MCF 10A (cell line): ENCODE measurements at regions not wholly inside any gene's neighbourhood (a gene's known extent, or its start where the extent isn't known, plus 50 kb on each side); places are given as distances from the start of the nearest gene placed in this dataset.

ENCODE experiments used
- BruUV-seq: library from RNA; stranded (reverse); fragments of 400-500 nt; replicated peaks from 2 replicates; lab custom pipeline; 2021; lab: Mats Ljungman, UMichigan
- CTCF ChIA-PET: fragments of 300-600 bp; sonication (Branson Sonifier 250); formaldehyde crosslinking; extraction: SDS; loops from one replicate; lab custom pipeline; 2021; ENCODE audit warnings: antibody characterized with exemption, inconsistent platforms; lab: Yijun Ruan, JAX
- POLR2A ChIA-PET: fragments of 300-600, 350-650 bp; sonication (Branson Sonifier 250); formaldehyde crosslinking; extraction: SDS; loops from one replicate; lab custom pipeline; 2020; ENCODE audit warnings: antibody characterized with exemption, inconsistent platforms; lab: Yijun Ruan, JAX
- DNase-seq: peaks from one replicate; pipeline ENCODE4 v3.0.0-alpha.2; 2018; ENCODE audit not compliant: unreplicated experiment
- H3K27ac Mint-ChIP-seq: one replicate; pipeline ENCODE4 v1.8.0; 2022; ENCODE audit warnings: mild to moderate bottlenecking, low read depth, mixed read lengths; ENCODE audit not compliant: unreplicated experiment
- H3K27me3 Mint-ChIP-seq: one replicate; pipeline ENCODE4 v1.8.0; 2022; ENCODE audit warnings: mixed read lengths; ENCODE audit not compliant: insufficient read depth, unreplicated experiment
- H3K36me3 Mint-ChIP-seq: one replicate; pipeline ENCODE4 v1.8.0; 2022; ENCODE audit warnings: mild to moderate bottlenecking, moderate library complexity, mixed read lengths; ENCODE audit not compliant: insufficient read depth, unreplicated experiment
- H3K4me1 Mint-ChIP-seq: one replicate; pipeline ENCODE4 v1.8.0; 2022; ENCODE audit warnings: mixed read lengths; ENCODE audit not compliant: insufficient read depth, unreplicated experiment
- H3K4me3 Mint-ChIP-seq: one replicate; pipeline ENCODE4 v1.8.0; 2022; ENCODE audit warnings: mild to moderate bottlenecking, moderate library complexity, mixed read lengths; ENCODE audit not compliant: unreplicated experiment
- H3K9me3 Mint-ChIP-seq: one replicate; pipeline ENCODE4 v1.8.0; 2022; ENCODE audit warnings: mixed read lengths; ENCODE audit not compliant: unreplicated experiment
- CTCF ChIP-seq: fragments of 200-600 bp; IDR thresholded peaks from one replicate; pipeline ENCODE4 v1.8.0; 2022; ENCODE audit warnings: antibody characterized with exemption, mild to moderate bottlenecking; ENCODE audit not compliant: unreplicated experiment
- intact Hi-C: fragments of 100-400 bp; cut with micrococcal nuclease; formaldehyde crosslinking; loops from 2 replicates; pipeline ENCODE4 v1.14.1; 2022

- no peaks in the 10 kb centered on the region for H3K9me3 Mint-ChIP-seq
- no peaks in the 10 kb centered on the region for H3K36me3 Mint-ChIP-seq
- H3K27ac Mint-ChIP-seq = no peak overlapping the region
- intact Hi-C loops = no loop called here
- no peak for DNase-seq
- H3K27me3 Mint-ChIP-seq = no peaks in the 10 kb centered on the region
- H3K4me1 Mint-ChIP-seq = no peaks in the 10 kb centered on the region
- no TSS peak for BruUV-seq
- TF ChIP-seq CTCF = no peak
- POLR2A ChIA-PET = no interaction called here
- no peak overlapping the region for H3K4me3 Mint-ChIP-seq
- CTCF ChIA-PET = interaction anchor here (0.6 kb wide), 1 partner anchor 107 kb away, joined by 4 read pairs; no protein-coding TSS in a partner anchor
These were observed 289.5 kb upstream of the ADGRL2 start for GRCh38 chr1:81511281-81511680.

GRCh38 chr1:81510701-81511100, 290.0 kb upstream of the ADGRL2 start:
- no peak overlapping the region for H3K27ac Mint-ChIP-seq
- CTCF ChIA-PET = no interaction called here
- H3K27me3 Mint-ChIP-seq = no peaks in the 10 kb centered on the region
- POLR2A ChIA-PET = no interaction called here
- no TSS peak for BruUV-seq
- H3K36me3 Mint-ChIP-seq = no peaks in the 10 kb centered on the region
- no peak overlapping the region for H3K4me3 Mint-ChIP-seq
- H3K4me1 Mint-ChIP-seq = no peaks in the 10 kb centered on the region
- no peaks in the 10 kb centered on the region for H3K9me3 Mint-ChIP-seq
- intact Hi-C loops = no loop called here
- no peak for DNase-seq
- no peak for TF ChIP-seq CTCF

- ChIA-PET CTCF (interaction anchor here (0.6 kb wide), 2 partner anchors 1099 to 1269 kb away, joined by 3 to 5 read pairs; no protein-coding TSS in a partner anchor), POLR2A (no interaction called here)
- TF ChIP-seq CTCF = no peak
- no TSS peak for BruUV-seq
- H3K4me3 Mint-ChIP-seq = no peak overlapping the region
- DNase-seq = no peak
- intact Hi-C loops = no loop called here
- H3K27me3 Mint-ChIP-seq = no peaks in the 10 kb centered on the region
- no peaks in the 10 kb centered on the region for H3K36me3 Mint-ChIP-seq
- no peak overlapping the region for H3K27ac Mint-ChIP-seq
- H3K4me1 Mint-ChIP-seq = no peaks in the 10 kb centered on the region
- H3K9me3 Mint-ChIP-seq = no peaks in the 10 kb centered on the region
These were observed 291.1 kb upstream of the ADGRL2 start for GRCh38 chr1:81509594-81509993.

GRCh38 chr1:81506699-81507098, 294.0 kb upstream of the ADGRL2 start:
- no peak for DNase-seq
- POLR2A ChIA-PET = no interaction called here
- no peak overlapping the region for H3K4me3 Mint-ChIP-seq
- BruUV-seq = no TSS peak
- TF ChIP-seq CTCF = no peak
- no peaks in the 10 kb centered on the region for H3K4me1 Mint-ChIP-seq
- CTCF ChIA-PET = no interaction called here
- intact Hi-C loops = no loop called here
- no peaks in the 10 kb centered on the region for H3K36me3 Mint-ChIP-seq
- no peak overlapping the region for H3K27ac Mint-ChIP-seq
- H3K27me3 Mint-ChIP-seq = no peaks in the 10 kb centered on the region
- H3K9me3 Mint-ChIP-seq = no peaks in the 10 kb centered on the region
